ENCODE measurements at regions not wholly inside any gene's neighbourhood (a gene's known extent, or its start where the extent isn't known, plus 50 kb on each side); places are given as distances from the start of the nearest gene placed in this dataset.

GRCh38 chr4:13316354-13316753 is 167.8 kb downstream of the RAB28 start:
- Mint-ChIP-seq H3K27ac (no peak overlapping the region), H3K9me3 (ENCODE audit: low read depth) (no peaks in the 10 kb centered on the region), H3K36me3 (peaks cover 5% of the 10 kb centered on the region), H3K27me3 (no peaks in the 10 kb centered on the region), H3K4me1 (ENCODE audit: low read depth) (no peaks in the 10 kb centered on the region), H3K4me3 (no peak overlapping the region)

DNA sequence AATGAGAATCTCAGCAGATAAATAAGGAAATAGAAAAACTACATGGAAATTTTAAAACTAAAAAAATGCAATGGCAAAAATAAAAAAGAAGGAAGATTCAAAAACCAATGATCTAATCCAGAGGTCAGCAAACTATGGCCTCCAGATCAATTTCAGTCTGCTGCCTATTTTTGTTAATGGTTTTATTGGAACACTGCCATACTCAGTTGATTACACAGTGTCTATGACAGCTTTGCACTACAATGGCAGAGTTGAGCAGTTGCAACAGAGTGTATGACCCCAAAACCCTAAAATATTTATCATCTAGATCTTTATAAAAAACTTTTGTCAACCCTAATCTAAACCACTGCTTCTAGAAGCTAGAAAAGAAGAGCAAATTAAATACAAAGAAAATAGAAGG is 170.3 kb downstream of the RAB28 start:
- no peak overlapping the region for H3K27ac Mint-ChIP-seq
- H3K36me3 Mint-ChIP-seq, result peaks cover 5% of the 10 kb centered on the region
- no peak overlapping the region for H3K4me3 Mint-ChIP-seq
- H3K4me1 Mint-ChIP-seq (ENCODE audit: low read depth), result no peaks in the 10 kb centered on the region
- H3K27me3 Mint-ChIP-seq, result no peaks in the 10 kb centered on the region
- no peaks in the 10 kb centered on the region for H3K9me3 Mint-ChIP-seq (ENCODE audit: low read depth)

- Mint-ChIP-seq H3K27me3 (no peaks in the 10 kb centered on the region), H3K36me3 (peaks cover 5% of the 10 kb centered on the region)
These were observed 171.9 kb downstream of the RAB28 start for GRCh38 chr4:13312264-13312663.

GRCh38 chr4:13309751-13310150 is 174.4 kb downstream of the RAB28 start:
- Mint-ChIP-seq H3K36me3 (peaks cover 12% of the 10 kb centered on the region), H3K27me3 (no peaks in the 10 kb centered on the region), H3K27ac (no peak overlapping the region), H3K4me1 (ENCODE audit: low read depth) (no peaks in the 10 kb centered on the region), H3K4me3 (no peak overlapping the region), H3K9me3 (ENCODE audit: low read depth) (no peaks in the 10 kb centered on the region)

More at GRCh38 chr4:13312264-13312663, 171.9 kb downstream of the RAB28 start:
- no peaks in the 10 kb centered on the region for H3K9me3 Mint-ChIP-seq (ENCODE audit: low read depth)
- H3K27ac Mint-ChIP-seq, result no peak overlapping the region
- H3K4me3 Mint-ChIP-seq, result no peak overlapping the region
- H3K4me1 Mint-ChIP-seq (ENCODE audit: low read depth), result no peaks in the 10 kb centered on the region

DNA sequence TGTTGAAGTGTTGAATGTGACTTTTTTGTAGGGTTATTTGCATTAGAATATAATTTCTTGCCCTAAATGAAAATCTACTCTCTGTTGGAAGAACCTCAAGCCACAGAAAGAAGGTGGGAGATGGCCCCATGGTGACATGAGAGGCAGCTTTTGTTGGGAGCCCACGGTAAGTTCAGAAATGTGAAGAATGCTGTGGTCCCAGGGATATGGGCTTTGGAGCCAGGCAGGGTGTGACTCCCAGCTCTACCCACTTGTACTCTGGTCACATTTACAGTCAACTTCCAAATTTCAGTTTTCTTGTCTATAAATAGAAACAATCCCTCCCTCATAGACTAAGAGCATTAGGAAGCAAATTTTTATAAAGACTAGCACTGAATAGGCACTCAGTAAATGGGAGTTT is 177.8 kb downstream of the RAB28 start:
- Mint-ChIP-seq H3K27me3 (no peaks in the 10 kb centered on the region), H3K4me1 (ENCODE audit: low read depth) (no peaks in the 10 kb centered on the region), H3K27ac (no peak overlapping the region), H3K4me3 (no peak overlapping the region), H3K9me3 (ENCODE audit: low read depth) (peaks cover 8% of the 10 kb centered on the region), H3K36me3 (peaks cover 14% of the 10 kb centered on the region)

DNA sequence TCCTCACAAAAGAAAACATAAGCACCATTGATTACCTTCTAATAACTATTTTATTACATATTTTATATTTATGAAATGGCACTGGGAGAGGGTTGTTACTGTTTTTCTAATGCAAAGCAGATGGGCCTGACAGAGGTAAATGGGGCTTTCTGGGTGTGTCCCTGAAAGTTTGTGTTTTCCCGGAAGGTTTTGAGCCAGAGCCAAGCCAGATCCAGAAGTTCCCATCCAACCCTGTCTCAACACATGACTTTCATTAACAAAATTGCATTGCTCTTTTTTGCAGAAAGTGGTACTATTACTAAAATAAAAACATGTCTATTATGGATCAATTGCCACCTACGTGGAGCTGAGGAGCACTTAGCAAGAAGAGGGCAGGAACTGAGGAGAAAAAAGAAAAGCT is 181.3 kb downstream of the RAB28 start:
- H3K27me3 Mint-ChIP-seq, result no peaks in the 10 kb centered on the region
- peaks cover 20% of the 10 kb centered on the region for H3K9me3 Mint-ChIP-seq (ENCODE audit: low read depth)
- H3K36me3 Mint-ChIP-seq, result peaks cover 35% of the 10 kb centered on the region
- no peaks in the 10 kb centered on the region for H3K4me1 Mint-ChIP-seq (ENCODE audit: low read depth)
- H3K4me3 Mint-ChIP-seq, result no peak overlapping the region
- H3K27ac Mint-ChIP-seq, result no peak overlapping the region

- Mint-ChIP-seq H3K4me3 (no peak overlapping the region), H3K9me3 (ENCODE audit: low read depth) (peaks cover 26% of the 10 kb centered on the region), H3K27ac (no peak overlapping the region), H3K4me1 (ENCODE audit: low read depth) (no peaks in the 10 kb centered on the region), H3K27me3 (no peaks in the 10 kb centered on the region), H3K36me3 (peaks cover 37% of the 10 kb centered on the region)
These were observed 184.8 kb downstream of the RAB28 start for GRCh38 chr4:13299343-13299742.

DNA sequence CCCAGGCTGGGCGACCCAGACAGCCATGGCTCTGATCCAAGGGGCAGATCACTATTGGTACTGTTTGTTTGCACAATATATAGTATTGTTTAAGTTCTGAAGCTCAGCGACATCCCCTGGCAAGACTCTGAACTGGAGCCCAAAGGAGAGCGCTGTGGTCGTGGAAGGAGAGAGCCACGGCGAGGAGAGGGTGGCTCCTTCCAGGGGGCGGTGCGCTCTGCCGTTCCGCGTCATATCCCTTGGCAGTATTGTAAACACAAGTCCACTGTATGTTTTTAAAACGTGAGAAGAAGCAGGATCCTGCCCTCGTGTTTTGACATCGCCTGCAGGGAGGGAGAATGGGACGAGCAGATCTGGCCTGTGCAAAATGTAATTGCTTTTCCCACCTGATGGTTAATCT is 185.5 kb downstream of the RAB28 start:
- Mint-ChIP-seq H3K36me3 (peaks cover 40% of the 10 kb centered on the region), H3K27me3 (no peaks in the 10 kb centered on the region), H3K4me1 (ENCODE audit: low read depth) (no peaks in the 10 kb centered on the region), H3K9me3 (ENCODE audit: low read depth) (peaks cover 26% of the 10 kb centered on the region), H3K4me3 (no peak overlapping the region), H3K27ac (no peak overlapping the region)

DNA sequence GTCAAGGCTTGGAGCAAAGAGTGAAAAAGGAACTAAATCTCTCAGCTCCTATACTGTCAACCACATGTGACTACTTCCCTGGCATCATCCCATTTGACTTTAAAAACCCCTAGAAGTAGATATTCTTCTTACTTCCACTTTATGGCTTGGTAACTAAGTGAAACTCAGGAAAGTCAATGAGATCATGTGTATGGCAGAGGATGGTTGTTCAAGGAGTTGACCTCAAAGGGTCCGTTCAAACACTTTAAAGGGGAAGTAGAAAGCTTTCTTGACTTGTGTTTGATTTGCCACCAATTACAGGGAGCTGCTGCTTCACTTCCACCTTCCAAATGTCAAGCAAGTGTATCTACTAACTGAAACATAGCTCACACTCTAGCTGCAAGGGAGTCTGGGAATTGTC is 187.2 kb downstream of the RAB28 start:
- no peaks in the 10 kb centered on the region for H3K4me1 Mint-ChIP-seq (ENCODE audit: low read depth)
- no peaks in the 10 kb centered on the region for H3K27me3 Mint-ChIP-seq
- peaks cover 51% of the 10 kb centered on the region for H3K36me3 Mint-ChIP-seq
- H3K27ac Mint-ChIP-seq, result no peak overlapping the region
- H3K4me3 Mint-ChIP-seq, result no peak overlapping the region
- peaks cover 31% of the 10 kb centered on the region for H3K9me3 Mint-ChIP-seq (ENCODE audit: low read depth)

DNA sequence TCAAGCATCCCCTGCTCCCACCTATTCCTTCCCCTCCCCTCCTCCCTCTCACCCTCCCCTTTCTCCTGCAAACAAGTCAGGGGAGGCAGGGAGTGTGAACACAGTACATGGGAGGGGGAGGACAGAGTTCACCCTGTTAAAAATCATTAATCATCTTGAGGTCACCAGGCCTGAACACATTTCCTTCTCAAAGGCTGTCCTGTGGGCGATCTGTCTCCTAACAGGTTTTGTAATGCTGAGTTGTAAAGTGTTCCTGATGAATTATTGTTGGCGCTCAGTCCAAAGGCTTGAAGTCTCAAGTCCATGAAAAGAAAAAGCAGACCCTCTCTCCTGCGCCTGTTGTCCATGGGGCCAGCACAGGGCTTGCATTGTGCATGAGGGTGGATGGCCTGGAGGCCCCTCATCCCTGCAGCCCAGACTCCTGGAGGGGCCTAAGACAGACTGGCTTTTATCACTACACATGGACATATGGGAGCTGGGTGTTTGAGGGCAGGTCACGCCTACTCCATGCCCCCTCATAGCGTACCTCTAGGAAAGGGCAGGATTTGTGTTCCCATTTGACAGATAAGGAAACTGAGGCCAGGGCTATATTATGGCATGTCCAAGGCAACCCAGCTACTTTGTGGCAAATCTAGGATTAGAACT is 189.1 kb downstream of the RAB28 start:
- Mint-ChIP-seq H3K27ac (no peak overlapping the region), H3K36me3 (peaks cover 41% of the 10 kb centered on the region), H3K4me1 (ENCODE audit: low read depth) (no peaks in the 10 kb centered on the region), H3K27me3 (no peaks in the 10 kb centered on the region), H3K4me3 (no peak overlapping the region), H3K9me3 (ENCODE audit: low read depth) (peaks cover 25% of the 10 kb centered on the region)

DNA sequence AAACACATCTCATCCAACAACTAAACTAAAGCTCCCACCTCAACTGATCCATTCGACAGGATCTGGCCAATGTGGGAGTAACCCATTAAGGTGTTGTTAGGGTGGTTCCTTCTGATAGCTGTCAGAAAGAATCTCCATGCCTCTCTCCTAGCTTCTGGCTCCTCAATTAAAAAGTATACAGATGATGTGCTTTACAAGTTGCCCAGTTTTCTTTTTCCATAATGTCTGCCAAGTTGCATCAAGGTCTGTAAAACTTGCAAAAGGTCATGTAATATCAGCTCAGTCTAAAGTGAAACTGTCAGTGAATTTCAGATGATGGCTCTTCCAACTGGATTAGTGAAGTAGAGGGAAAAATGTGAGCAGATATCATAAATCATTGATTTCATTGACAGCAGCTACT is 191.8 kb downstream of the RAB28 start:
- Mint-ChIP-seq H3K4me1 (ENCODE audit: low read depth) (no peaks in the 10 kb centered on the region), H3K9me3 (ENCODE audit: low read depth) (peaks cover 28% of the 10 kb centered on the region), H3K27ac (no peak overlapping the region), H3K36me3 (peaks cover 29% of the 10 kb centered on the region), H3K27me3 (no peaks in the 10 kb centered on the region), H3K4me3 (no peak overlapping the region)

- Mint-ChIP-seq H3K36me3 (peaks cover 21% of the 10 kb centered on the region), H3K4me1 (ENCODE audit: low read depth) (no peaks in the 10 kb centered on the region), H3K9me3 (ENCODE audit: low read depth) (peaks cover 45% of the 10 kb centered on the region), H3K4me3 (no peak overlapping the region), H3K27ac (no peak overlapping the region), H3K27me3 (no peaks in the 10 kb centered on the region)
These were observed 194.7 kb downstream of the RAB28 start for GRCh38 chr4:13289391-13289790.

- peaks cover 7% of the 10 kb centered on the region for H3K36me3 Mint-ChIP-seq
- H3K27ac Mint-ChIP-seq, result no peak overlapping the region
- peaks cover 31% of the 10 kb centered on the region for H3K9me3 Mint-ChIP-seq (ENCODE audit: low read depth)
- H3K4me3 Mint-ChIP-seq, result no peak overlapping the region
- no peaks in the 10 kb centered on the region for H3K27me3 Mint-ChIP-seq
- H3K4me1 Mint-ChIP-seq (ENCODE audit: low read depth), result no peaks in the 10 kb centered on the region
These were observed 198.8 kb downstream of the RAB28 start for GRCh38 chr4:13285336-13285735.

GRCh38 chr4:13284932-13285331 is 199.2 kb downstream of the RAB28 start:
- no peaks in the 10 kb centered on the region for H3K4me1 Mint-ChIP-seq (ENCODE audit: low read depth)
- H3K36me3 Mint-ChIP-seq, result peaks cover 7% of the 10 kb centered on the region
- no peaks in the 10 kb centered on the region for H3K27me3 Mint-ChIP-seq
- peaks cover 31% of the 10 kb centered on the region for H3K9me3 Mint-ChIP-seq (ENCODE audit: low read depth)
- no peak overlapping the region for H3K27ac Mint-ChIP-seq
- no peak overlapping the region for H3K4me3 Mint-ChIP-seq

DNA sequence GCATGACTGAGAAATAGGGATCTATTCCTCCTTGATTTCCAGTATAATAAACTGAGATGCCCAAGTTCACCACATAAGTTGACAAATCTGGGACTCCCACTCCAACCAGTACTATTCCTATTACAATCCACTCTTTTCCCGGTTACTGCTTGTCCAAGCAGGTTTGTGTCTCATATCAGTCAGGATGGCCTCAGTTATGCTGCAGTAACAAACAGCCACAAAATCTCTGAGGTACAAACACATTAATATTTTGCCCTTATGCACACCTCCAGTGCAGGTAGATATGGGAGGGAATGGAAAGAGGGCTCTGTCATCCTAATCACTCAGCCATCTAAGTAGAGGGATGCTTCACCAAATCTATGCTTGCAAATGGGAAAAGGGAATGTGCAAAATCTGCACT is 207.8 kb downstream of the RAB28 start:
- Mint-ChIP-seq H3K4me1 (ENCODE audit: low read depth) (no peaks in the 10 kb centered on the region), H3K4me3 (no peak overlapping the region), H3K27ac (no peak overlapping the region), H3K27me3 (no peaks in the 10 kb centered on the region), H3K36me3 (peaks cover 34% of the 10 kb centered on the region), H3K9me3 (ENCODE audit: low read depth) (peaks cover 18% of the 10 kb centered on the region)

- Mint-ChIP-seq H3K4me3 (no peak overlapping the region), H3K27ac (no peak overlapping the region), H3K36me3 (peaks cover 11% of the 10 kb centered on the region), H3K27me3 (no peaks in the 10 kb centered on the region), H3K9me3 (ENCODE audit: low read depth) (peaks cover 3% of the 10 kb centered on the region), H3K4me1 (ENCODE audit: low read depth) (peaks cover 2% of the 10 kb centered on the region)
These were observed 215.4 kb downstream of the RAB28 start for GRCh38 chr4:13268703-13269102.

All from activated naive CD8-positive, alpha-beta T cell (primary cell).